Stomach (tissue), 8 donors: ENCODE measurements at regions not wholly inside any gene's neighbourhood (a gene's known extent, or its start where the extent isn't known, plus 50 kb on each side); places are given as distances from the start of the nearest gene placed in this dataset.
A peak's percentile ranks its signal among the peaks of the same experiment; 100 is the strongest.

ENCODE experiments used
- DNase-seq, 2 donors: peaks; one replicate each; pipeline versions ENCODE4 v3.0.0 to v3.0.0-alpha.2; 2013 to 2019
- H3K27ac ChIP-seq, 5 donors: fragments of 200-600 bp in 4 of 5; sonication (generic) in 4 of 5; one replicate each; pipeline ENCODE4 v1.5.1; 2013 to 2019; ENCODE audit warnings: mild to moderate bottlenecking in 1 of 5, moderate library complexity in 1 of 5
- H3K27me3 ChIP-seq, 3 donors: fragments of 200-600 bp; sonication (generic); one replicate each; pipeline ENCODE4 v1.5.1; 2017 to 2019; ENCODE audit warnings: mixed run types in 1 of 3
- H3K36me3 ChIP-seq, 4 donors: fragments of 200-600 bp; sonication (generic); 1 replicate in 3 of 4; 2 replicates in 1 of 4; pipeline ENCODE4 v1.5.1; 2016 to 2019
- H3K4me1 ChIP-seq, 4 donors: fragments of 200-600 bp; sonication (generic); one replicate each; pipeline ENCODE4 v1.5.1; 2016 to 2019
- H3K4me3 ChIP-seq, 4 donors: fragments of 200-600 bp; sonication (generic) in 3 of 4; one replicate each; pipeline ENCODE4 v1.5.1; 2016 to 2019; ENCODE audit warnings: mild to moderate bottlenecking in 1 of 4
- H3K9me3 ChIP-seq, 4 donors: fragments of 200-600 bp; sonication (generic); one replicate each; pipeline ENCODE4 v1.5.1; 2016 to 2019
- EP300 ChIP-seq: sonication (generic); formaldehyde crosslinking; IDR thresholded peaks from one replicate; pipeline ENCODE4 v1.6.1; 2017; ENCODE audit warnings: antibody characterized with exemption
- POLR2A ChIP-seq, 4 donors: fragments of 450-650 bp; IDR thresholded peaks; one replicate each; pipeline ENCODE4 v1.6.1; 2016; ENCODE audit warnings: antibody characterized with exemption in 4 of 4, control low read depth in 2 of 4, mild to moderate bottlenecking in 1 of 4, moderate library complexity in 1 of 4
- POLR2AphosphoS5 ChIP-seq, 3 donors: sonication (generic); formaldehyde crosslinking; IDR thresholded peaks; one replicate each; pipeline ENCODE4 v1.6.1; 2016; ENCODE audit warnings: antibody characterized with exemption in 3 of 3
- WGBS, 5 donors: extraction: QIAGEN DNeasy Blood & Tissue Kit in 3 of 5; methylation state at CpG; one replicate each; pipeline versions ENCODE4 v1.1.5 to v1.1.7; 2013 to 2018; 5-methylcytosine and 5-hydroxymethylcytosine counted together
- intact Hi-C: fragments of 100-400 bp; cut with DNase I; formaldehyde crosslinking; loops from one replicate; pipeline ENCODE4 v1.15.1; 2023; ENCODE audit warnings: low total_unique reads
- TF ChIP-seq, protein P1 (sequence below), 7 experiments: fragments of 450-650 bp in 4 of 7; fragments of 200-600 bp in 3 of 7; sonication (generic) in 3 of 7; IDR thresholded peaks; one replicate each; pipeline ENCODE4 v1.5.1; 2016 to 2019; ENCODE audit warnings: antibody characterized with exemption in 7 of 7, control low read depth in 2 of 7, mild to moderate bottlenecking in 1 of 7
- donor health status: healthy with polysubstance abuse.
- donor health status: Bipolar disorder and iron deficiency.
- donor health status: healthy.

GRCh38 chr6:26197636-26197932 is 110.4 kb downstream of the HFE start:
- Histone ChIP-seq H3K4me1 (peaks cover 0 to 48% (median 17%) of the 10 kb centered on the region in 4 donors), H3K9me3 (no peaks in the 10 kb centered on the region), H3K36me3 (no peaks in the 10 kb centered on the region), H3K4me3 (peak overlapping the region; percentile 47 to 64 (median 58)), H3K27me3 (peaks cover 0 to 76% (median 27%) of the 10 kb centered on the region in 3 donors), H3K27ac (peak overlapping the region in 4 of 5 donors; percentile 89 to 97 (median 94))
- no peak for TF ChIP-seq POLR2AphosphoS5 (IDR thresholded peaks at IDR 0.05)
- TF ChIP-seq, protein P1, sequence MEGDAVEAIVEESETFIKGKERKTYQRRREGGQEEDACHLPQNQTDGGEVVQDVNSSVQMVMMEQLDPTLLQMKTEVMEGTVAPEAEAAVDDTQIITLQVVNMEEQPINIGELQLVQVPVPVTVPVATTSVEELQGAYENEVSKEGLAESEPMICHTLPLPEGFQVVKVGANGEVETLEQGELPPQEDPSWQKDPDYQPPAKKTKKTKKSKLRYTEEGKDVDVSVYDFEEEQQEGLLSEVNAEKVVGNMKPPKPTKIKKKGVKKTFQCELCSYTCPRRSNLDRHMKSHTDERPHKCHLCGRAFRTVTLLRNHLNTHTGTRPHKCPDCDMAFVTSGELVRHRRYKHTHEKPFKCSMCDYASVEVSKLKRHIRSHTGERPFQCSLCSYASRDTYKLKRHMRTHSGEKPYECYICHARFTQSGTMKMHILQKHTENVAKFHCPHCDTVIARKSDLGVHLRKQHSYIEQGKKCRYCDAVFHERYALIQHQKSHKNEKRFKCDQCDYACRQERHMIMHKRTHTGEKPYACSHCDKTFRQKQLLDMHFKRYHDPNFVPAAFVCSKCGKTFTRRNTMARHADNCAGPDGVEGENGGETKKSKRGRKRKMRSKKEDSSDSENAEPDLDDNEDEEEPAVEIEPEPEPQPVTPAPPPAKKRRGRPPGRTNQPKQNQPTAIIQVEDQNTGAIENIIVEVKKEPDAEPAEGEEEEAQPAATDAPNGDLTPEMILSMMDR (IDR thresholded peaks at IDR 0.05): no peak
- no peak for TF ChIP-seq EP300
- TF ChIP-seq POLR2A (IDR thresholded peaks at IDR 0.05): no peak
- intact Hi-C loops: no loop called here
- no peak for DNase-seq

DNA sequence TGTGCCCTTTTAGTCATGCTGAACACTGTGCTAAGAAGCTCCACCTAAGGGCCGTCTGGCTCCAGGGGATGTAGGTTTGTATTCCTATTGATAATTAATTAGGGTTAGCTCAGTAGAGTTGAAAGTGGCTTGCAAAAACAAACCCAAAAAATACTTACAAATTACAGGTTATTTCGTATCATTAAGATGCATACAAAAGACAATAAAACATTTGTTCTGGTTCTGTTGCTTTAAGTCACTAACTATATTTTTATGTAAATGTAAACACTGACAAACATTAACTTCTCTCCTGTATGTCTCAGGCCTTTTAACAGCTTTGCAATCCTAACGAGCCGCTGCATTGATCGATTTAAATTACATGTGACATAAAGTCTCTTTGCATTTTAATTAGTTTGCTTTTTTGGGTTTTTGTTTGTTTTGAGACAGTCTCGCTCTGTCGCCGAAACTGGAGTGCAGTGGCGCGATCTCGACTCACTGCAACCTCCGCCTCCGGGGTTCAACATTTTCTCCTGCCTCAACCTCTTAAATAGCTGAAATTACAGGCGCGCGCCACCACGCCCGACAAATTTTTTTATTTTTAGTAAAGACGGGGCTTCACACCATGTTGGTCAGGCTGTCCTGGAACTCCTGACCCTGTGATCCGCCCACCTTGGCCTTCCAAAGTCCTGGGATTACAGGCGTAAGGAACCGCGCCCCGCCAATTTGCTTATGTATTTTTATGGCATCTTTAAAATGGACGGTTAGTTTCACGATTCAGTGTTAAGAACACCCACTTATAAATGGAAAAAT is 110.9 kb downstream of the HFE start:
- H3K36me3 ChIP-seq: no peaks in the 10 kb centered on the region
- WGBS, 5 donors: 2 to 3% (median 2%) methylated on average over 26 of the region's 26 CpGs
- H3K4me1 ChIP-seq: peaks cover 0 to 48% (median 17%) of the 10 kb centered on the region in 4 donors
- H3K4me3 ChIP-seq: peak overlapping the region; percentile 47 to 64 (median 58)
- peak overlapping the region; percentile 87 to 97 (median 91) for H3K27ac ChIP-seq
- no peaks in the 10 kb centered on the region for H3K9me3 ChIP-seq
- peak in 1 of 3 donors; percentile 12 for TF ChIP-seq POLR2AphosphoS5 (IDR thresholded peaks at IDR 0.05)
- no peak for TF ChIP-seq EP300
- peaks cover 0 to 79% (median 27%) of the 10 kb centered on the region in 3 donors for H3K27me3 ChIP-seq
- peak in 1 of 2 donors; percentile 71 for DNase-seq
- intact Hi-C loops: no loop called here

- Histone ChIP-seq H3K36me3 (no peaks in the 10 kb centered on the region), H3K4me1 (peaks cover 0 to 53% (median 17%) of the 10 kb centered on the region in 4 donors), H3K27me3 (peaks cover 0 to 79% (median 27%) of the 10 kb centered on the region in 3 donors), H3K4me3 (peak overlapping the region; percentile 47 to 64 (median 58)), H3K9me3 (no peaks in the 10 kb centered on the region), H3K27ac (peak overlapping the region; percentile 89 to 97 (median 96))
- 0 to 1% (median 0%) methylated on average over 12 of the region's 12 CpGs for WGBS, 5 donors
- DNase-seq: no peak
- intact Hi-C loops: no loop called here
- TF ChIP-seq POLR2A (IDR thresholded peaks at IDR 0.05): no peak
- TF ChIP-seq, protein P1 (IDR thresholded peaks at IDR 0.05): no peak
- no peak for TF ChIP-seq POLR2AphosphoS5 (IDR thresholded peaks at IDR 0.05)
- no peak for TF ChIP-seq EP300
Observed at GRCh38 chr6:26198722-26199056, 111.5 kb downstream of the HFE start.

GRCh38 chr6:26199057-26199772 is 112.0 kb downstream of the HFE start:
- WGBS, 5 donors: 0 to 2% (median 1%) methylated on average over 37 to 42 of the region's 42 CpGs
- Histone ChIP-seq H3K27ac (peak overlapping the region; percentile 89 to 97 (median 96)), H3K36me3 (no peaks in the 10 kb centered on the region), H3K4me1 (peaks cover 0 to 57% (median 17%) of the 10 kb centered on the region in 4 donors), H3K9me3 (no peaks in the 10 kb centered on the region), H3K27me3 (peaks cover 0 to 82% (median 27%) of the 10 kb centered on the region in 3 donors), H3K4me3 (peak overlapping the region; percentile 47 to 64 (median 58))
- intact Hi-C loops: no loop called here
- TF ChIP-seq, protein P1 (IDR thresholded peaks at IDR 0.05): no peak
- peak; percentile 76 to 97 (median 89) for TF ChIP-seq POLR2AphosphoS5 (IDR thresholded peaks at IDR 0.05)
- TF ChIP-seq POLR2A (IDR thresholded peaks at IDR 0.05): peak in 2 of 4 donors; percentile 72 to 74
- TF ChIP-seq EP300: no peak
- peak; percentile 68 to 95 for DNase-seq
